Keratinocyte (primary cell): ENCODE measurements at regions not wholly inside any gene's neighbourhood (a gene's known extent, or its start where the extent isn't known, plus 50 kb on each side); places are given as distances from the start of the nearest gene placed in this dataset.

Source experiments
- DNase-seq: peaks from one replicate; pipeline ENCODE4 v3.0.0-alpha.2; 2011; ENCODE audit warnings: low read depth, missing footprints, low spot score
- FAIRE-seq: peaks from 2 replicates; lab custom pipeline; 2011; peaks lifted over from hg19 to GRCh38; lab: Jason Lieb, UNC
- H2AFZ ChIP-seq: 2 replicates; pipeline ENCODE4 v1.6.0; 2012; ENCODE audit warnings: low read length, control low read depth, inconsistent platforms; ENCODE audit not compliant: control insufficient read depth
- H3K27ac ChIP-seq: 2 replicates; pipeline ENCODE4 v1.5.1; 2011; ENCODE audit warnings: low read length; ENCODE audit not compliant: control insufficient read depth, insufficient read depth
- H3K27me3 ChIP-seq: 3 replicates; pipeline ENCODE4 v1.6.0; 2011; ENCODE audit warnings: low read length; ENCODE audit not compliant: control insufficient read depth, insufficient read depth; ENCODE audit errors: extremely low read depth
- H3K36me3 ChIP-seq, 2 experiments: 2 replicates in 1 of 2; 3 replicates in 1 of 2; pipeline ENCODE4 v1.5.1; 2011; ENCODE audit warnings: low read length in 2 of 2, mild to moderate bottlenecking in 1 of 2; ENCODE audit not compliant: control insufficient read depth in 2 of 2, insufficient read depth in 2 of 2; ENCODE audit errors: extremely low read depth in 1 of 2
- H3K4me1 ChIP-seq: 3 replicates; pipeline ENCODE4 v1.5.1; 2011; ENCODE audit warnings: low read length; ENCODE audit not compliant: control insufficient read depth, insufficient read depth; ENCODE audit errors: extremely low read depth
- H3K4me2 ChIP-seq: 3 replicates; pipeline ENCODE4 v1.6.0; 2011; ENCODE audit warnings: low read depth, low read length; ENCODE audit not compliant: control insufficient read depth, insufficient read depth; ENCODE audit errors: extremely low read depth
- H3K4me3 ChIP-seq, 3 experiments: fragments of 200-600 bp in 1 of 3; sonication (generic) in 1 of 3; 2 replicates in 2 of 3; 3 replicates in 1 of 3; pipeline ENCODE4 v1.5.1; 2011 to 2016; ENCODE audit warnings: low read length in 3 of 3, mild to moderate bottlenecking in 3 of 3, control low read depth in 2 of 3, inconsistent platforms in 1 of 3, low read depth in 1 of 3, mixed read lengths in 1 of 3, mixed run types in 1 of 3, moderate library complexity in 1 of 3; ENCODE audit not compliant: control insufficient read depth in 2 of 3, insufficient read depth in 2 of 3; ENCODE audit errors: extremely low read depth in 1 of 3
- H3K79me2 ChIP-seq: 2 replicates; pipeline ENCODE4 v1.6.0; 2012; ENCODE audit warnings: low read length; ENCODE audit not compliant: control insufficient read depth, insufficient read depth
- H3K9ac ChIP-seq: 3 replicates; pipeline ENCODE4 v1.6.0; 2011; ENCODE audit warnings: low read length; ENCODE audit not compliant: control insufficient read depth, insufficient read depth; ENCODE audit errors: extremely low read depth
- H3K9me1 ChIP-seq: 3 replicates; pipeline ENCODE4 v1.6.0; 2011; ENCODE audit warnings: low read length; ENCODE audit not compliant: control insufficient read depth, insufficient read depth; ENCODE audit errors: extremely low read depth
- H3K9me3 ChIP-seq: 2 replicates; pipeline ENCODE4 v1.5.1; 2012; ENCODE audit warnings: low read depth, low read length; ENCODE audit not compliant: control insufficient read depth
- H4K20me1 ChIP-seq: 3 replicates; pipeline ENCODE4 v1.6.0; 2011; ENCODE audit warnings: low read length; ENCODE audit not compliant: control insufficient read depth, insufficient read depth; ENCODE audit errors: extremely low read depth
- EZH2 ChIP-seq: IDR thresholded peaks from one replicate; pipeline ENCODE4 v1.6.1; 2012; ENCODE audit warnings: inconsistent platforms, mild to moderate bottlenecking, low read length, moderate library complexity
- dilution Hi-C: fragments of 300-500 bp; cut with MboI; formaldehyde crosslinking; loops from one replicate; pipeline ENCODE4 v1.7.0; 2020; ENCODE audit warnings: low sequenced_read_pairs; ENCODE audit not compliant: extremely low pct_ligation_motif_present
- TF ChIP-seq, protein P1 (sequence below), 3 experiments: IDR thresholded peaks in 1 of 3; conservative IDR thresholded peaks in 1 of 3; optimal IDR thresholded peaks in 1 of 3; 2 replicates in 2 of 3; 3 replicates in 1 of 3; pipeline versions ENCODE3 to v1.5.1; 2011; ENCODE audit warnings: low read length in 3 of 3, mild to moderate bottlenecking in 3 of 3, moderate library complexity in 2 of 3, control low read depth in 1 of 3, inconsistent platforms in 1 of 3; ENCODE audit not compliant: insufficient read depth in 2 of 3; ENCODE audit errors: extremely low read depth in 1 of 3

DNA sequence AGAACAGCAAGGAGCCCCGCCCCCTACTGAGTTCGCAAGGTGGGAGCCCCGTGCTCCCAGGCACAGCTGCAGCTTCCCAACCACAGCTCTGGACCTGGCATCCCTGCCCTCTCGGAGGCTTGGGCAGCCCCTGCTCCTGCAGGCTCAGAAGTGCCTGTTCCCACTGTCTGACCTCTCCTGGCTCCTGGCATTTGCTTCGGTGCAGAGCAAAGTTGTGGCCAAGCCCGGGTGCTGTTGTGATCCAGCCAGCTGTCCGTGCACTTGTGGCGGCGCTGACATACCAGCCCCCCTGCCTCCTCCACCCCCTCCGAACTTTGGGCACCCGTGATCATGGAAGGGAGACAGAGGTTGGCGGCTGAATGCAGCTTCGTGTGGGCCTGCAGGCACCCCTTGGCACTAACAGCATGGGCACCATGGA, 1386.8 kb downstream of the PCDH9 start:
- Histone ChIP-seq H3K9me3 (peaks cover 3% of the 10 kb centered on the region), H2AFZ (no peak overlapping the region), H3K36me3 (no peaks in the 10 kb centered on the region), H4K20me1 (no peaks in the 10 kb centered on the region), H3K9ac (no peak overlapping the region), H3K4me3 (no peak overlapping the region), H3K79me2 (no peaks in the 10 kb centered on the region), H3K4me2 (no peak overlapping the region), H3K4me1 (no peaks in the 10 kb centered on the region), H3K9me1 (no peaks in the 10 kb centered on the region), H3K27me3 (no peaks in the 10 kb centered on the region), H3K27ac (no peak overlapping the region)
- FAIRE-seq (no peak), DNase-seq (no peak)
- TF ChIP-seq, protein P1, sequence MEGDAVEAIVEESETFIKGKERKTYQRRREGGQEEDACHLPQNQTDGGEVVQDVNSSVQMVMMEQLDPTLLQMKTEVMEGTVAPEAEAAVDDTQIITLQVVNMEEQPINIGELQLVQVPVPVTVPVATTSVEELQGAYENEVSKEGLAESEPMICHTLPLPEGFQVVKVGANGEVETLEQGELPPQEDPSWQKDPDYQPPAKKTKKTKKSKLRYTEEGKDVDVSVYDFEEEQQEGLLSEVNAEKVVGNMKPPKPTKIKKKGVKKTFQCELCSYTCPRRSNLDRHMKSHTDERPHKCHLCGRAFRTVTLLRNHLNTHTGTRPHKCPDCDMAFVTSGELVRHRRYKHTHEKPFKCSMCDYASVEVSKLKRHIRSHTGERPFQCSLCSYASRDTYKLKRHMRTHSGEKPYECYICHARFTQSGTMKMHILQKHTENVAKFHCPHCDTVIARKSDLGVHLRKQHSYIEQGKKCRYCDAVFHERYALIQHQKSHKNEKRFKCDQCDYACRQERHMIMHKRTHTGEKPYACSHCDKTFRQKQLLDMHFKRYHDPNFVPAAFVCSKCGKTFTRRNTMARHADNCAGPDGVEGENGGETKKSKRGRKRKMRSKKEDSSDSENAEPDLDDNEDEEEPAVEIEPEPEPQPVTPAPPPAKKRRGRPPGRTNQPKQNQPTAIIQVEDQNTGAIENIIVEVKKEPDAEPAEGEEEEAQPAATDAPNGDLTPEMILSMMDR (optimal IDR thresholded peaks at IDR 0.05 in 1 of 3, IDR thresholded peaks at IDR 0.05 in 1 of 3, conservative IDR thresholded peaks at IDR 0.05 in 1 of 3; ENCODE audit: extremely low read depth in 1 of 3, insufficient read depth in 2 of 3, low read length in 3 of 3): no peak
- TF ChIP-seq EZH2: no peak
- dilution Hi-C loops: no loop called here

DNA sequence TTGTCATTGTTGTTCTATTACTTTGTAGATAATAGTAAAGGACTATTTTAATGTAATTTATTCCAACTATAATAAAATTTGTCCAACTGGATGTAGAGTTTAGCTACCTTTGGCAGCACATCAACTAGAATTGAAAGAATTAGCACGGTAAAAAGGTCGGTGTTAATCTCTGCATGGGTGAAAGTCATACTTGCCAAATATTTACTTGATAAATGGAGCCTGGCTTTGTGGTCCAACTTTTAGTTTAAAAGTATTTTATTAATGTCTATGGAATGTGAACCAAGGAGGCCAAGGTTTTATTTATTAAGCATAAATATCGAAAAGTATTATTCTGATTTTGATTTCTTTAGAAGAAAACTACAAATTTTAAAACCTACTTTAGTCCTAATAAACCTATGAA, 1389.0 kb downstream of the PCDH9 start:
- DNase-seq (no peak), FAIRE-seq (no peak)
- H3K4me3 ChIP-seq: no peak overlapping the region
- H2AFZ ChIP-seq: no peak overlapping the region
- H3K4me2 ChIP-seq: no peak overlapping the region
- peaks cover 3% of the 10 kb centered on the region for H3K9me3 ChIP-seq
- no peaks in the 10 kb centered on the region for H3K4me1 ChIP-seq
- H3K9ac ChIP-seq: no peak overlapping the region
- H3K36me3 ChIP-seq: no peaks in the 10 kb centered on the region
- H3K27ac ChIP-seq: no peak overlapping the region
- no peaks in the 10 kb centered on the region for H3K79me2 ChIP-seq
- dilution Hi-C loops: no loop called here
- no peaks in the 10 kb centered on the region for H3K9me1 ChIP-seq
- H3K27me3 ChIP-seq: no peaks in the 10 kb centered on the region
- TF ChIP-seq, protein P1 (optimal IDR thresholded peaks at IDR 0.05 in 1 of 3, IDR thresholded peaks at IDR 0.05 in 1 of 3, conservative IDR thresholded peaks at IDR 0.05 in 1 of 3; ENCODE audit: extremely low read depth in 1 of 3, insufficient read depth in 2 of 3, low read length in 3 of 3): no peak
- no peak for TF ChIP-seq EZH2
- H4K20me1 ChIP-seq: no peaks in the 10 kb centered on the region
